GM19240 (cell line): ENCODE measurements at regions not wholly inside any gene's neighbourhood (a gene's known extent, or its start where the extent isn't known, plus 50 kb on each side); places are given as distances from the start of the nearest gene placed in this dataset.
"Not testable (repeated sequence)": the region's sequence is repeated elsewhere in the genome, so short reads cannot be mapped to it uniquely, and the experiment has no call there.

ENCODE experiments used
- DNase-seq: peaks from one replicate; pipeline ENCODE4 v3.0.0; 2011; ENCODE audit warnings: low spot score; ENCODE audit not compliant: insufficient read length

GRCh38 chr13:50448535-50448998 is 394.9 kb downstream of the DLEU7 start:
- DNase-seq, result no peak

GRCh38 chr13:50449465-50449864 is 394.0 kb downstream of the DLEU7 start:
- DNase-seq, result no peak

- DNase-seq, result no peak
Observed at GRCh38 chr13:50450279-50450678, 393.2 kb downstream of the DLEU7 start.

- DNase-seq, result no peak
Observed at GRCh38 chr13:50451609-50452008, 391.9 kb downstream of the DLEU7 start.

GRCh38 chr13:50452028-50452427 is 391.5 kb downstream of the DLEU7 start:
- no peak for DNase-seq

- DNase-seq, result no peak
Observed at GRCh38 chr13:50452756-50453155, 390.7 kb downstream of the DLEU7 start.

- DNase-seq, result no peak
Observed at GRCh38 chr13:50453188-50453587, 390.3 kb downstream of the DLEU7 start.

- no peak for DNase-seq
Observed at GRCh38 chr13:50456111-50456510, 387.4 kb downstream of the DLEU7 start.

- no peak for DNase-seq
Observed at GRCh38 chr13:50457415-50458393, 385.8 kb downstream of the DLEU7 start.

GRCh38 chr13:50459046-50459445 is 384.4 kb downstream of the DLEU7 start:
- no peak for DNase-seq

- no peak for DNase-seq
Observed at GRCh38 chr13:50459658-50460057, 383.8 kb downstream of the DLEU7 start.

GRCh38 chr13:50460358-50460757 is 383.1 kb downstream of the DLEU7 start:
- DNase-seq, result no peak

GRCh38 chr13:50461189-50461588 is 382.3 kb downstream of the DLEU7 start:
- DNase-seq, result no peak

- no peak for DNase-seq
Observed at GRCh38 chr13:50463719-50464118, 379.8 kb downstream of the DLEU7 start.

GRCh38 chr13:50464349-50465251 is 378.9 kb downstream of the DLEU7 start:
- no peak for DNase-seq

- no peak for DNase-seq
Observed at GRCh38 chr13:50466456-50466855, 377.0 kb downstream of the DLEU7 start.

- DNase-seq, result no peak
Observed at GRCh38 chr13:50467156-50468110, 376.1 kb downstream of the DLEU7 start.

- DNase-seq, result no peak
Observed at GRCh38 chr13:50468849-50469669, 374.4 kb downstream of the DLEU7 start.

GRCh38 chr13:50473050-50473449 is 370.4 kb downstream of the DLEU7 start:
- not testable (repeated sequence) for DNase-seq

GRCh38 chr13:50474088-50474662 is 369.3 kb downstream of the DLEU7 start:
- DNase-seq, result no peak
